Hematopoietic multipotent progenitor cell treated with erythropoietin and hydrocortisone succinate and interleukin-3 and kit ligand, for 6 days (in vitro differentiated cells): ENCODE measurements at regions not wholly inside any gene's neighbourhood (a gene's known extent, or its start where the extent isn't known, plus 50 kb on each side); places are given as distances from the start of the nearest gene placed in this dataset.
"Not testable (repeated sequence)": the region's sequence is repeated elsewhere in the genome, so short reads cannot be mapped to it uniquely, and the experiment has no call there.

ENCODE experiments used
- DNase-seq: peaks from one replicate; pipeline ENCODE4 v3.0.0-alpha.2; 2015

DNA sequence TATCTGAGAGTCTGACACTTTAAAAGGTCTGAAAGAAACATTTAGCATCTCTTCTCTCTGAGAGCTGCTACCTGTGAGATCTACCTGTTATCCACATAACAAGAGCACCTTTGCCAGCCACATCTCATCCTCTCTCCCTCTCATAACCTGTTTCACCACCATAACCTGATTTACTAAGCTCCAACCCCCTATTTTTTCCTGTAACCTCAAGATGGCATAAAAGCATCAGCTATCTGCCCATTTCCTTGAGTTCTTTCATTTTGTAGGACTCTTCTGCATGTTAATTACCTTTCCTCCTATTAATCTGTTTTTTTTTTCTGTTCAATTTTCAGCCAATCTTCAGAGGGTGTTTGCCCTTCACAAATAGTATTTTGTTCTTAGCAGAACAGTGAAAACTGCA, 136.5 kb upstream of the KCNK1 start:
- DNase-seq: no peak

DNA sequence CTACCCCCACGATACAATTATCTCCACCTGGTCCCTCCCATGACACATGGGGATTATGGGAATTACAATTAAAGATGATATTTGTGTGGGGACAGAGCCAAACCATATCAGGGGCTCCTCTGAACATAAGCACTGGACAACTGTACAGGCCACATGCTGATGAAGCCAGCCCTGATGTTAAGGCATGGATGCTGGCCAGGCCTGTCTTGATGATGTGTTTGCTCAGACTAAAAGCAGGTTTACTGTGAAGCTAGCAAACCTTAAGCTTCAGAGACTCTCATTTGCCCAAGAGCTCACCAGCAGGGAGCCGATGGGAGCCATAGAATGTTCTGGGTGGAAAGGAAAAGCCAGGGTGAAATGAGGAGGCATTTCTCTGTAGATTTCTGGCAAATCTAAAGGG, 135.3 kb upstream of the KCNK1 start:
- no peak for DNase-seq

DNA sequence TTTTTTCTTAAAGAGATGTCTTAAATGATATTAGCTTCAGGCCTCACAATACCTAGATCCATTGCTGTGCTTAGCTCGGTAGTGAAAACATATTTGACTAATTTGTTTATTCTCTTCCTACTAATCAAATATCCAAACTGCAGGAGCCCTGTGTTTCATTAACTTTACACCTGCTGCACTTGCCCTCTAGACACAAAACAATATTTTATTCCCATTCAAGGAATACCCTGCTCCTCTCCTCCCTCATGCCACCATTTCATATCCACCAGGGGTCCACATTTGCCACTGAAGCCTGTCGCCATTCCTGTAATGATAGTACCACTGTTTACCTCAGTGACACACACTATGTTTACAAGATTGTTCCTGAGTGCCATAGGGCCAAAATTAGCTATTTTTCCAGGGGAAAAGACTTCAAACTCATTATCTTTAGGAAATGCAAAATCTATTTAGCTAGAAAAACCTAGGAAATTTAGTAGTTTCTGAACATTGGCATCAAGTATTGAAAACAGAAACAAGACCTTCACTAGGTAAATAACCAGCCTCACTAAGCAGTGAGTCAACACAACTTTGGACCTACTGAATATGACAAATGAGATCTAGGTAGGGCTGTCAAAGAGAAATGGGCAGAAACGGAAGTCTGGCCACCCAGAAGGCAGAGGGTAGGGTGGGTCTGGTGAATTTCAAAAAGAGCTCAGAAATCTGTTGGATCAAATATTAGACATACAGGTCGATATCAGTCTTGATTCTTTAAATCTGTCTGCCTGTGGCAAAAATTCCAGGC, 134.6 kb upstream of the KCNK1 start:
- DNase-seq: no peak

DNA sequence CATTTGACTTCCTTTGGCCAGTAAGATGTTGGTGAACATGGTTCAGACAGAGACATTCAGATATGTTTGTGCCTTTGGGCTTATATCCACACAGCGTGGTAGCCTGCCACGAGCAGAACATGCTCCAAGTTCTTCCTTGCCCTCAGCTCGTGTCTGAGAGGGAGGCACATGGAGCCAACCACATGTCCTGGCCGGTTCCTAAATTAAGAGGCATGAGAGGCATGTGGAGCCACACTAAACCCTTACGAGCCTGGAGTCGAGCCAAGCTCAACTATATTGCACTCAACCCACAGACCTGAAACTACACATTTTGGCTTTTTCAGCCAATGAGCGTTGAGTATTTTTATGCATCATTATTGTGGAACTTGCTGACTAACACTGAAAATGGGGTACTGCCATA, 133.7 kb upstream of the KCNK1 start:
- no peak for DNase-seq

DNA sequence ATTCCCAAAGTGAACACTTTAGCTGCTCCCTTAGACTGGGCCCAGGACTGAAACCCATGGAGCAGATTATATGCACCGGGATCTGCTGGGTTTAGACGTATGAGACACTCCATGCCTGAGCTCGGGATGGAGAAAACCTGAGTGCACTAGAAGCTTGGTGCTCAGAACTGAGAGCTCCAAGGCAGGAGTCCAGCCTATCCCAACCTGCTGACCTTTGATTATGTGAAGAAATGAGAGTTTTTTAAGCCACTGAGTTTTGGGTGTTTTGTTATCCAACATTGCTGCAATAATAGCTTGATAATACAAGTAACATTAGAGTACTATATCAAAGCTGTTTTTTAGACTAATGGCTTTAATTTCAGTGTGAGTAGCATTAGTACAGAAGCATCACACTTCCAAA, 131.5 kb upstream of the KCNK1 start:
- DNase-seq: no peak

DNA sequence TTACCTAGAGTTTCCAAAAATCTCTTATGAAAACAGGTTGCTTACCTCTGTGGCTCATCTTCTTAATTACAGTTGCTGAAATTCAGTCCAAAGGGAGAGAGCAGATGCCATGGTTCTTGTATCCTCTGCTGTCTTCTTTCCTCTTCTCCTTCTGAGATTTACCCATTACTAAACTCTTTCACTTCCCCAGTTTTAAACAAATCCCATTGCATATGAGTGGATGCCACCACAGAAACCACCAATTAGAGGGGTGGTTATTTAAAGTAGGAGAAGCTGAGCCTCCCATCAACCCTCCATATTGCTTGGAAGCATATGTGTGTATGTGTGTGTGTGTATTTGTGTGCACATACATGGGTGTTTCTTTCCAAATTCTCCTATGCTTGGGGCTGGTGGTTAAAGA, 128.5 kb upstream of the KCNK1 start:
- DNase-seq: no peak

- DNase-seq: no peak
Observed at GRCh38 chr1:233485809-233486398, 128.0 kb upstream of the KCNK1 start.

DNA sequence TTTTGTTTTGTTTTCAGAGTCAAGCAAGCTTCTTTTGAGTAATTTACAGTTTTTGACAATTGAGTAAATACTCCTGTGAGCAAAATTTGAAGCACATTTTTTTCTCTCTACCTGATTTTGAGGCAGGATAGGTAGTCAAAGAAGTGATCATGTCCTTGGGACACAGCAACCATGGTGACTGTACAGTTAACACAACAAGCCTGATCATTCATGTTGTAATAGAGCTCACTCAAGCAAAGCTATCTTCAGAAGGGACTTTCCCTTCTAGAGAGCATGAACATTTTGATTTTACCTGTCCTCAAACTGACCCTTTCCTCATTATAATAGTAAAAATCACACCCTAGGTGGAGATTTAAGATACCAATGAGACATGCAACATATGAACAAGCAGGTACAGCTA, 126.5 kb upstream of the KCNK1 start:
- DNase-seq: no peak

- DNase-seq: no peak
Observed at GRCh38 chr1:233489411-233489810, 124.5 kb upstream of the KCNK1 start.

DNA sequence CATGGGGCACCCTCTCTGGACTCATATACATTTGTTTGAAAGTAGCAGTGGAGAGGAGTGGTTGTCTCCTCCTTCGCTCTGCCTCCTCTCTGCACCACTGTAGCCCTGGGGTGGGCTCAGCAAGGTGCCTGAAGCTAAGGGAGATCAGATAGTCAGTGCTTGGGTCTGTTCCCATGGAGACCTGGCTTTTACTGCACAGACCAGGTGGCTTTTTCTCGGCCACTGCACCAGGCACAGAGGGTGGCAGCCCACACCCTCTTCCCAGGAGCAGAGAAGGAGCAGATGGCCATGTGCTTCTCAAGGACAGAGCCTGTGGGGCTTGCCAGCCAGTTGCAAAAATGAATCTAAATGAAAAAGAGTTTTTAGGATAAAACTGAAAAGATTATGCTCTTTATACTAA, 123.4 kb upstream of the KCNK1 start:
- DNase-seq: no peak

GRCh38 chr1:233491953-233492620, 121.8 kb upstream of the KCNK1 start:
- DNase-seq: no peak

GRCh38 chr1:233496993-233497392, 116.9 kb upstream of the KCNK1 start:
- DNase-seq: no peak

- DNase-seq: no peak
Observed at GRCh38 chr1:233497679-233498078, 116.2 kb upstream of the KCNK1 start.

DNA sequence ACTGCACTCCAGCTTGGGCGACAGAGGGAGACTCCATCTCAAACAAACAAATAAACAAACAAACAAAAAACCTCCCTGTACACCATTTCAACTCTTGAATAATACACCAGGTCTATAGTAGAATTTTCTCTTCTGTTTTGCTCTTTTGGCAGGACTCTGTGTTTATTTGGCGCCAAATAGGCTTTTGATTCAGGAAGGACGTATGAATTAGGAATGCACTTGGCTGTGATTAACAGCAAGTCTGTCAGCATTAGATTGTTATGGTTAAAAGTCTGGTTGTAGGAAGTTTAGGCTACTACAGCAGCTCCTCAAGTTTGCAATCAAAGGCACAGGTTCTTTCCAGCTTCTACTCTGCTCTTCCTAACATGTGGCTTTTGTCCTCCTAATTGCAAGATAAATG, 113.8 kb upstream of the KCNK1 start:
- no peak for DNase-seq

- DNase-seq: no peak
Observed at GRCh38 chr1:233503366-233503954, 110.4 kb upstream of the KCNK1 start.

DNA sequence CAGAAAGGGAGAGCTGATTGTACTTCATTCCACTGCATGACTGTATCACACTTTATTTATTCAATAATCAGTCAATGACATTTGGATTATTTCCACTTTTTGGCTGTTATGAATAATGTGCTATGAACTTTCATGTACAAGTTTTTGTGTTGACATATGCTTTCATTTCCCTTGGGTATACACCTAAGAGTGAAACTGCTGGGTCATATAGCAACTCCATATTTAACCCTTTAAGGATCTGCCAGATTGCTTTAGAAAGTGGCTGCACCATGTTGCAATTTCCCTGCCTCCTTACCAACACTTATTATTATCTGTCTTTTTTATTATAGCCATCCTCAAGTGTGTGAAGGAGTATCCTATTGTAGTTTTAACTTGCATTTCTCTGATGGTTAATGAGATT, 108.8 kb upstream of the KCNK1 start:
- no peak for DNase-seq

GRCh38 chr1:233505889-233506288, 108.0 kb upstream of the KCNK1 start:
- not testable (repeated sequence) for DNase-seq

DNA sequence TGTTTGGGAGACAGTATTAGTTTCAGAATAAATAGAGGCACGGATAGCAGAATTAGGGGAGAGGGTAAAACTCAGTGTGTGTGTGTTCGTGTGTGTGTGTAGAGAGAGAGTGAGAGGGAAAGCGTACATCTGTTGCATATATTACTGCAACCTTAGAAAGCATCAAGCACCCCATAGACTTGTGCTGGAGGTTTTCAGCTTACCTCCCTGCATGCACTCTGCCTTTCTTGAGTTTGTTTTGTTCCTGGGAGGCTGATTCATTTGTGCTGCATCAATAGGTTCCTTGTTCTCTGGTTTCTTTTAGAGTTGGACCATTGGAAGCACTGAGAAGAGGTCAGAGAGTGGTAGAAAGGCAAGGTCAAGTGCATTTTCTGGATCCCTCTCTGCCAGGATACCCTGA, 104.4 kb upstream of the KCNK1 start:
- DNase-seq: no peak

- DNase-seq: no peak
Observed at GRCh38 chr1:233512538-233512937, 101.4 kb upstream of the KCNK1 start.

GRCh38 chr1:233513431-233513830, 100.5 kb upstream of the KCNK1 start:
- DNase-seq: no peak

DNA sequence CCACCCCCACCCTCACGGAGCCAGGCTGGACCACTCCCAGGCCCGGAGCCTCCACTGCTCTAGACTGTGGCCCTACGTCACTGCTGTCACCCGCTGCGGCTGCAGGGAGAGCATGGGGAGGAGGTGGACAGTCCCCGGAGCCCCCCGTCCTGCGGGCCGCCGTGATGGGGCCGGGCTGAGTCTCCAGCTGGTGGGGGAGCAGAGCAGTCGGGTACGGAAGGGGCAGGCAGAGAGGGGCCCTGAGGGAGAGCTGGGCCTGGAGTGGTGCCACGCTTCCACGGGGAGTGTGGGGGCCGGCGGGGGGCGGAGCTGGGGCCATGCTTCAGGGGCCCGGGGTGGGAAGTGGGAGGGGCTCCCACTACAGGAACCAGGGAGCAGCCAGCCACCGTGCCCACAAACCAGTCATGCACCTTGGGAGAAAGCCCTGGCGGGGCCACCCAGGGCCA, 98.9 kb upstream of the KCNK1 start:
- no peak for DNase-seq

DNA sequence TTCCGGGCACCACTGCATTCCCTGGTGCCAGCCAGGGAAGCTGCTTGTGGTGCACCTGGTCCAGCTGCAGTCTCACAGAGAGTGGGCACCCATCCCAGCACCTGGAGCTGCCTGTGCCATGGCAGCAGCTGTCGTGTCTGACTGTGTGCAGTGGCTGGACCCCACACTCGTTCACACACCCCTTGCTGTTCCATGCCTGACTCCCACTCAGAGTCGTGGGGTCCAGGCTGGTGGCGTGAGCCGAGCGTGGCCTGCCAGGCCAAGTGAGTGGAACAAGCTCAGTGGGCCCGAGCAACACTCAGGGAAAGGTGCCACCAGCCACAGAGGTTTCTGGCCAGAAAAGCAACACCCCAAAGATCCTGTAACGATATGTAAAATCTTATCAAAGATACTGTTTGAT, 97.2 kb upstream of the KCNK1 start:
- DNase-seq: no peak

DNA sequence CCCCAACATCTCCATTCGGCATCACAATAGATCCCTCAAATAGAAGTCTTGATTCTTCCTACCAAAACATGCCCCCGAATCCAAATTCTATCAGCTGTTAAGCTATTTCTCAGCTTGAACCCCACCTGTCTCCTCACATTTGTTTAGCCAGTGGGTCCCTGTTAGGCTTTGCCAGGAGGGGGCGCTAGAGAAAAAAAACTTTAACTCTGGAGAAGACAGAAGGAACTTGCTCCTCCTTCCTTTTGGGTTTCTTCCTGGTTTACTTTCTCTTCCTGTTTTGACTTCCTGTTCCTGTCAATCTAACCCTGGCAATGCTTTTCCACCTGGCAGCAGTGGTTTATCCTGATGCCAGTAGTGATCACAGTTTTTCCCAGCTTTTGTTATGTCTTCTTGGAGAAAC, 95.6 kb upstream of the KCNK1 start:
- DNase-seq: peak; percentile 48
